ENCODE measurements at regions not wholly inside any gene's neighbourhood (a gene's known extent, or its start where the extent isn't known, plus 50 kb on each side); places are given as distances from the start of the nearest gene placed in this dataset.

DNA sequence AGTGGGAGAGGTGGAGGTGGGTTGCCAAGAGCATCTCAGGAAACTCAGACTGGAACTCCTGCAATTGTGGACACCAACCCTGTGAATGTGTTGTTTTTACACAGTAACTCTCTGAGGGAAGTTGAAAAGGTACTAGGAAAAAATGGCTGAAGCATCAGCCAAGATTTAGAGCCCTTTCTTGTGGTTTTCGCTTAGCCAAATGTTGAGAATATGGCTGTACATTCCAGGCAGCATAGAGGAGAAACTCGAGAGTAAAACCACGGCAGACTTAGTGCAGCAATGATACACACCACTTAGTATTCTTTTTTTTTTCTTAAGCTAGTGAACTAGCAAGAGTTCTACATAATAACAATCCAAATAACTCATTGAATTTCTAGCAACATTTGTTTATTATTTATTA lies 309.7 kb upstream of the MTNR1B start:
- in situ Hi-C loops (cut with HindIII; ENCODE audit: low pct_ligation_motif_present, low pct_unique_long_range_greater_than_20kb, low sequenced_read_pairs), result no loop called here
- no peak for DNase-seq

DNA sequence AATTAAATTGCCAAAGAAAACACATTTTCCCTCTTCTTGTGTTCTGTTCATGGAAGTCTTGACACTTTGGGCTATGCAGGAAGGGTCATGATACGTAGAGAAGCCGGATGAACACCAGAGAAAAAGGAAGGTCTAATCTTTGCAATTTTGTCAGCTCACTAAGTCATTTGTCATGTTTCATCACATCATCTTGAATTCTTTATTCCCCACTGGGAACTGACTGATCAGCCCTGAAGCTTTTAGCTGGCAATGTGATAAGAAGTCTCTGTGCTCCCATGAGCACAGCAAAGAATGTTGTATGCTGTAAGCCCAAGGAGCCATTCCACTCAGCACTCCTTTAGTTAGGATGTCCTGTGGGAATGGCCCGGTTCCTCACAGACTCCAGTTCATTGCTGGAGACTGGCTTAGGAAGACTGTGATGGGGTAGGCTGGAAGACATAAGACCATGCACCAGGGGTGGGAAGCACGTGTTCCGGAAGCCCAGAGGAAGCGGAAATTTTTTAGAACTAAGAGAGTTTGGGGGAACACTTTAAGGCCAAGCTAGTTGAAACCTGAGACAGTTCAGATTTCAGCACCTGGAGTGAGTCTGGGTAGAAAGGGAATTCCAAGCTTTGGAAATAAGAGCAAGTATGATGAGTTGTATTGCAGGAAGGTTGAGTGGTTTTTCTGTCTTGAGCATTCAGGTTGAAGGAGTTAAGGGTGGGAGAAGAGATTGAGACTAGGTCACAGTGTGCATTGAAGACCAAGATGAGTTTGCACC lies 306.7 kb upstream of the MTNR1B start:
- no peak for DNase-seq
- in situ Hi-C loops (cut with HindIII; ENCODE audit: low pct_ligation_motif_present, low pct_unique_long_range_greater_than_20kb, low sequenced_read_pairs), result no loop called here

DNA sequence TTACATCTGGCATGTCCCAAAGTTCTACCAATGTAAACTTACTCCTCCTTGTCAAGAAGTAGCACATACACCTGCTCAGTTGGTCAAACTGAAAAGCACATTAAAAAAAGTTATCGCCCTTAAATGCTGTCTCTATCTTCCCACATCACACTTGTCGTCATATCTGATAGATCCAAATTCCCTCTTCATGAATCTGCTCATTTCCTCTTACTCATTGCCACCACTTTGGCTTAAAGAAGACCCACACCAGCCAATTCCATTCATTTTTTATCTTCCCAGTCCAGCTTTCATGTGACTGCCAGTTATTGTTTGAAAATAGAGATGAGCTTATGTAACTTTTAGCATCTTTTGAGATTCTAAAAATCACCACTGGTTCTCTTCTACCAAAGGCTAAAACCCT lies 305.9 kb upstream of the MTNR1B start:
- in situ Hi-C loops (cut with HindIII; ENCODE audit: low pct_ligation_motif_present, low pct_unique_long_range_greater_than_20kb, low sequenced_read_pairs), result no loop called here
- no peak for DNase-seq

DNA sequence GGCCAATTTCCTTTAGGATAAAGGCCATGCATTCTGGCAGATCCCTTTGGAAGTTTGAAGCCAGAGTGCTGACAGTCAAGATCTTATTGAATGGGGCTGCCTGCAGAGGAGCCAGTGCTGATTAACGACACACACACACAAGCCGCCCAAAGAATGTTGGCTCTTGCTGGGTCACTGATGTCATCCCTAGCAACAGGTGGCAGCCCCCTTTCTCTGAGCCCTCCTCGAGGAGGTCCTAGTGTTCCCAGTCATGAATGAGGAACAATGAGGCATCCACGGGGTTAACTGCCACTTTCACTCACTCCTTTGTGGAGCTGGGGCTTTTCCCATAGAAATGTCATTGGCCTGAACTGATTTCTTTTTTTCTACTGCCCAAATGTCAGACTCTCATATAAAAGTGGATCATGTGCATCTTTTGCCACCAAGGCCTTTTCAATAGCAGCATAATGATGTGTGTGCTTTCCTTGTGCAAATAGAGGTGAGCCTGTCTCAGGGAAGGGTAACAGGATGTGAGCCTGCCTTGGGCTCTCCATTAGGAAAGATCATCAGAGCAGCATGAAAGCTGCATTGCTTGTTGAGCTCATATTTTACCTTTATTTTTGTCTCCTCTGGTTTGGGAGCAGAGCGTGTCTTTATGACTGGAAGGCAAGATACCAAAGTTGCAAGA lies 301.8 kb upstream of the MTNR1B start:
- in situ Hi-C loops (cut with HindIII; ENCODE audit: low pct_ligation_motif_present, low pct_unique_long_range_greater_than_20kb, low sequenced_read_pairs), result no loop called here
- no peak for DNase-seq

DNA sequence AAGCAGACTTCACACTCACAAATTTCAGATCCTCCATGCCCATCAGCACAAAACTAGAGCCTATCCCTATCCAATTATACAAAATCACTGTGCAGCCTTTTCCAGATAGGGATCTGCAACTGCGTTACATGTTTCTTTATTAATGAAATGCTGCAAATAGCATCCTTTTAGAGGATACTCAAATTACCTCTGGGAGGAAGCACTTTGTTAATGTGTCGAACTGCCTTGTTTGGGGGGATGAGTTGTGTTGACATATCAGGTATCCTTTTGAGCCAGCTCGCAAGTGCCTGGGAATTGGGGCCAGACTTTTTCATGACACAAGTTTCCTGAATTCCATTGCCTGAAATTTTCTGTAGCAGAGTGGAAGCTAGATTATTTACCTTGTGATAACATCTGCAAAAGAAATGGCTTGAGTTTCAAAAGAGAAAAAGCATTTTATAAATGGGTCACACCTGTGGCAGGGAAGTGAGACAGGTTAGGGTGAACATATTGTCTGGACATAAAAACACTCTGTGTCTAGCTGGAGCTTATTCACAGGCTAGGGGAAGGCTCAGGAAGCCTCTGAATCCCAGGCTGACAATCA lies 299.1 kb upstream of the MTNR1B start:
- in situ Hi-C loops (cut with HindIII; ENCODE audit: low pct_ligation_motif_present, low pct_unique_long_range_greater_than_20kb, low sequenced_read_pairs), result no loop called here
- DNase-seq, result no peak

DNA sequence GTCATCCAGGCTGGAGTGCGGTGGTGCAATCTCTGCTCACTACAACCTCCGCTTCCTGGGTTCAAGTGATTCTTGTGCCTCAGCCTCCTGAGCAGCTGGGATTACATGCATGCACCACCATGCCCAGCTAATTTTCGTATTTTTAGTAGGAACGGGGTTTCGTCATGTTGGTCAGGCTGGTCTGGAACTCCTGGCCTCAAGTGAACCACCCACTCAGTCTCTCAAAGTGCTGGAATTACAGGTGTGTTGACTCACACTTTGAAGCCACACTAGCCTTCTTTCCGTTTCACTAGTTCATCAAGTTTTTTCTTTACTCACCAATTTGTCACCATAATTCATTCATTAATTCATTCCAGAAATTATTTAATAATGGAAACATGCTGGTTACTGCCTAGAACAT lies 298.4 kb upstream of the MTNR1B start:
- no peak for DNase-seq
- in situ Hi-C loops (cut with HindIII; ENCODE audit: low pct_ligation_motif_present, low pct_unique_long_range_greater_than_20kb, low sequenced_read_pairs), result no loop called here

DNA sequence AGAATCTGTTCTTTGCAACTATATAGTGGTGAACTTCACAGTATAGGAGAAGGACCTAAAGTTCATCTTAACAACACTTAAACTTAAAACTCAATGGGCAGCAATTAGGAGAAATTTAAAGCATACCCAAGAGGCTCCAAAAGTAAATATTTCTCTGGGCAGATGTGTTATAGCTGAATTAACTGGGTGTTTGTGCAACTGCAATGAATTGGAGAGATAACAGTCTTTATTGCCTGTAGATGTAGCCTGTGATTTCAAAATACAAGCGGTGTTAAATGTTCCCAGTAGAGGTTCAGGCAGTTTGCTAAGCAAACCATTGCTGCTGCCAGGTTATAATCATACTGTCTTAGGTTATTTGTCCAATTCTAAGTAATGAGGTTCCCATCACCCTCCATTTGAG lies 294.1 kb upstream of the MTNR1B start:
- in situ Hi-C loops (cut with HindIII; ENCODE audit: low pct_ligation_motif_present, low pct_unique_long_range_greater_than_20kb, low sequenced_read_pairs), result no loop called here
- DNase-seq, result no peak

DNA sequence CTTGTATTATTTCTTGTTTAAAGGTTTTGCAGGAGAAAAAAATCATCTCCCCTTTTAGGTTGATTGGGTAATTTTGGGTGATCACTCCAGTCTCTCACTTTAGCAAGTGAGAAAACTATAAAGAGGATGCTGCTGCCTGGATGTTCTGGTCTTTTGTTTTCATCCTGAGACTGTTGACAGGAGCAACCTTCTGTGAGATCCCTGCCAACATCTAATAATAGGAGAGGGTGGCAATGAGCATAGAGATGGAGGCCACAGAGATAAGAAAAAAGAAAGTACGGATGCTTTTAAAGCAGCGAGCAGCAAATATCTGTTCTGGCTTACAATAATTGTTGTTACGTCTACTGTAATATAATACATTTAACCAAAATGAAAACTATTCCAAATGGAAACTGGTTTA lies 293.6 kb upstream of the MTNR1B start:
- in situ Hi-C loops (cut with HindIII; ENCODE audit: low pct_ligation_motif_present, low pct_unique_long_range_greater_than_20kb, low sequenced_read_pairs), result no loop called here

GRCh38 chr11:92678008-92678611 lies 291.3 kb upstream of the MTNR1B start:
- in situ Hi-C loops (cut with HindIII; ENCODE audit: low pct_ligation_motif_present, low pct_unique_long_range_greater_than_20kb, low sequenced_read_pairs), result no loop called here
- DNase-seq, result no peak

More for the DNA sequence above, 293.6 kb upstream of the MTNR1B start:
- no peak for DNase-seq

- in situ Hi-C loops (cut with HindIII; ENCODE audit: low pct_ligation_motif_present, low pct_unique_long_range_greater_than_20kb, low sequenced_read_pairs), result no loop called here
- no peak for DNase-seq
These were observed 287.9 kb upstream of the MTNR1B start for GRCh38 chr11:92681586-92681985.

- in situ Hi-C loops (cut with HindIII; ENCODE audit: low pct_ligation_motif_present, low pct_unique_long_range_greater_than_20kb, low sequenced_read_pairs), result no loop called here
- no peak for DNase-seq
These were observed 287.3 kb upstream of the MTNR1B start for GRCh38 chr11:92682136-92682535.

GRCh38 chr11:92682952-92683351 lies 286.5 kb upstream of the MTNR1B start:
- DNase-seq, result no peak
- in situ Hi-C loops (cut with HindIII; ENCODE audit: low pct_ligation_motif_present, low pct_unique_long_range_greater_than_20kb, low sequenced_read_pairs), result no loop called here

GRCh38 chr11:92685049-92685448 lies 284.4 kb upstream of the MTNR1B start:
- no peak for DNase-seq
- in situ Hi-C loops (cut with HindIII; ENCODE audit: low pct_ligation_motif_present, low pct_unique_long_range_greater_than_20kb, low sequenced_read_pairs), result no loop called here

DNA sequence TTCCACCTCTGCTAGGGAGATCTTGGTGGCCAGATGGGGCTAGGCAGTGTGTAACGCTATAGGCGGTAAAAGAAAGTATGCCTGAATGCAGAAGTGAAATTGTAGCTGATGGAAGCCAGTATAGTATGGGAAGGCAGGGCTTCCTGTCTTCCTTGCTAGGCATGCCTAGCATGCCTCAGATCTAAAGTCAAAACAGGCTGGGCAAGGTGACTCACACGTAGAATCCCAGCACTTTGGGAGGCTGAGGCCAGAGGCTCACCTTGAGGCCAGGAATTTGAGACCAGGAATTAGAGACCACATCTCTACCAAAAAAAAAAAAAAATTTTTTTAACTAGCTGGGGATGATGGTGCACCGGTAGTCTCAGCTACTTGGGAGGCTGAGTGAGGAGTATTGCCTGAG lies 281.7 kb upstream of the MTNR1B start:
- no peak for DNase-seq
- in situ Hi-C loops (cut with HindIII; ENCODE audit: low pct_ligation_motif_present, low pct_unique_long_range_greater_than_20kb, low sequenced_read_pairs), result no loop called here

- in situ Hi-C loops (cut with HindIII; ENCODE audit: low pct_ligation_motif_present, low pct_unique_long_range_greater_than_20kb, low sequenced_read_pairs), result no loop called here
These were observed 281.0 kb upstream of the MTNR1B start for GRCh38 chr11:92688416-92688815.

DNA sequence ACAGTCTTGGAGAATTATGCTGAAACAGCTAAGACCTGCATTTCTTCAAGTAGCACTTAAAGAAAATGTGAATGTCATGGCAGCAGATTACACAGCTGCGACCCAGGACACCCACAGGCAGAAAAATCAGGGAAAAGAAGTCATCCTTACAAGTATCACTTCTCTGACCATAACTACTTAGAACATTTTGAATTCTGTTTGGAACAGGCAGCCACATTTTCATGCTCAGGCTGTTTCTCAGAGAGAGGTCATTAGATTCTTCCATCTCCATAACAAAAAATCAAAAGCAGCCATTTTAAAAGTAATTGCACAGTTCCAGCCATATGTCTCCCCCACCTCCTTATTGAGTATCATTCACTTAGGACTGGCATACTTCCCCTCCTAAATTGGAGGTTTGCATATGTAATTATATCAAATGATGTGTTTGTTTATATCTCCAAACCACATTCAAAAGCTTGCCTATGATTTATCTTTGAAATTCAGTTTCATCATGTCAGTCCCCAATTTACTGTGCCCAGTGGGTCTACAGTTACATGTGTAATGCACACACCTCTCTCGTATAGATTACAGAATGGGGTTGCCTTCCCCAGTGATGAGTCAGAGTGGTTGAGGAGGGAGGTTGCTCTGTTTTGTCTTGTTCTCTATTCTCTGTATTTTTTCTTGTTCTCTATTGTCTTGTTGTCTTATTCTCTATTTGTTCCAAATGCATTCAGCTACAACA lies 276.5 kb upstream of the MTNR1B start:
- no peak for DNase-seq
- in situ Hi-C loops (cut with HindIII; ENCODE audit: low pct_ligation_motif_present, low pct_unique_long_range_greater_than_20kb, low sequenced_read_pairs), result no loop called here

More at GRCh38 chr11:92688416-92688815, 281.0 kb upstream of the MTNR1B start:
- no peak for DNase-seq

DNA sequence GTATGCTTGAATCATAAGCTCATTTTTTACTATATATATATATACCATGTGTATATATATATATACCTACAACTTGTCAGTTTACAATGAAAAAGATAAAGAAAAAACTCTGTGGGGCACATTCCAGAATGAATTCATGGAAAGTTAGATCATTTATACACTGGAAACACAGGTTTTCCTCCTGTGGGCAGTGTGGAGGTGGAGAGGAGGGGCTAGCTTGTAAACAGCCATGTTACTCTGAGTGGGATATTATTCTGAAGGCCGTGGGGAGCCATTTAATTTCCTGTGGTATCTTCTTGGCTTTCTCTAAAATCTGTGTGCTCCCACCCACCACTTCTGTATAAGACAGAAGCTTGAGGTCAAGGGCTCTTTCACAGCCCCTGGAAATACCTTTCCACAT lies 273.4 kb upstream of the MTNR1B start:
- DNase-seq, result no peak
- in situ Hi-C loops (cut with HindIII; ENCODE audit: low pct_ligation_motif_present, low pct_unique_long_range_greater_than_20kb, low sequenced_read_pairs), result no loop called here

GRCh38 chr11:92697461-92698312 lies 271.8 kb upstream of the MTNR1B start:
- DNase-seq, result no peak
- in situ Hi-C loops (cut with HindIII; ENCODE audit: low pct_ligation_motif_present, low pct_unique_long_range_greater_than_20kb, low sequenced_read_pairs), result no loop called here
